LNCaP clone FGC (cell line): ENCODE measurements at regions not wholly inside any gene's neighbourhood (a gene's known extent, or its start where the extent isn't known, plus 50 kb on each side); places are given as distances from the start of the nearest gene placed in this dataset.

Experiments
- DNase-seq: peaks from one replicate; pipeline ENCODE4 v3.0.0-alpha.2; 2011; ENCODE audit warnings: low read depth
- H3K4me3 ChIP-seq: 2 replicates; pipeline ENCODE4 v1.5.1; 2011; ENCODE audit warnings: mild to moderate bottlenecking, low read depth, low read length, control low read depth
- TF ChIP-seq, protein P1 (sequence below): IDR thresholded peaks from 2 replicates; pipeline ENCODE4 v1.5.1; 2012; ENCODE audit warnings: mild to moderate bottlenecking; ENCODE audit not compliant: control insufficient read depth, insufficient read depth; ENCODE audit errors: extremely low read depth

DNA sequence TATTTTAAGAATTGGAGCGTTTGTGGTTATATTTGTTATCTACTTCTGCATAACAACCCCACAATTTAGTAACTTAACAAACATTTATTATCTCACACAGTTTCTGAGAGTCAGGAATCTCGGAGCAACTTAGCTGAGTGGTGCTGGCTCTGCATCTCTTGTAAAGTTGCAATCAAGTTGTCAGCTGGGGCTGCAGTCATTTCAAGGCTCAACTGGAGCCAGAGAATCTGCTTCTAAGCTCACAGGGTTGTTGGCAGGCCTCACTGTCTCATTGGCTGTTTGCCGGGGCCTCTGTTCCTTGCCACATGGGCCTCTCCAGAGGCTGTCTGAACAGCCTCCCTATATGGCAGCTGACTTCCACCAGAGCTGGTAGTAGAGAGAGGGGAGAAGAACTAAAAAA is 281.2 kb upstream of the GNPDA2 start:
- TF ChIP-seq, protein P1, sequence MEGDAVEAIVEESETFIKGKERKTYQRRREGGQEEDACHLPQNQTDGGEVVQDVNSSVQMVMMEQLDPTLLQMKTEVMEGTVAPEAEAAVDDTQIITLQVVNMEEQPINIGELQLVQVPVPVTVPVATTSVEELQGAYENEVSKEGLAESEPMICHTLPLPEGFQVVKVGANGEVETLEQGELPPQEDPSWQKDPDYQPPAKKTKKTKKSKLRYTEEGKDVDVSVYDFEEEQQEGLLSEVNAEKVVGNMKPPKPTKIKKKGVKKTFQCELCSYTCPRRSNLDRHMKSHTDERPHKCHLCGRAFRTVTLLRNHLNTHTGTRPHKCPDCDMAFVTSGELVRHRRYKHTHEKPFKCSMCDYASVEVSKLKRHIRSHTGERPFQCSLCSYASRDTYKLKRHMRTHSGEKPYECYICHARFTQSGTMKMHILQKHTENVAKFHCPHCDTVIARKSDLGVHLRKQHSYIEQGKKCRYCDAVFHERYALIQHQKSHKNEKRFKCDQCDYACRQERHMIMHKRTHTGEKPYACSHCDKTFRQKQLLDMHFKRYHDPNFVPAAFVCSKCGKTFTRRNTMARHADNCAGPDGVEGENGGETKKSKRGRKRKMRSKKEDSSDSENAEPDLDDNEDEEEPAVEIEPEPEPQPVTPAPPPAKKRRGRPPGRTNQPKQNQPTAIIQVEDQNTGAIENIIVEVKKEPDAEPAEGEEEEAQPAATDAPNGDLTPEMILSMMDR, result no peak
- H3K4me3 ChIP-seq, result no peak overlapping the region
- no peak for DNase-seq

DNA sequence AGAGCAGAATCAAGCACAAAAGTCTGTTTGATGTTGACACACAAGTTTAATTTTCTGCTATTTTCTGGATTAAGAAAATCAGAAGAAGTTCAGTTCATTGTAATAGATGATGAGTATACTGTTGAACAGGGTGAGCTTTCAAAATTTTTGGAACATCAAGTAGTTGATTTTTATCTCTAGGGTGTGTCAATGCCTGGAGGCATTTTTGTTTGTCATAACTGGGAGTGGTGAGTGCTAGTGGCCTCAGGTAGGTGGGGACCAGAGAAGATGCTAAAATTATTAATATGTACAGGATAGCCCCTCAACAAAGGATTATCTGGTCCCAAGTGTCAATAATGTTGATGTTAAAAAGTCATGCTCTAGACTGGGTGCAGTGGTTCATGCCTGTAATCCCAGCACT is 279.7 kb upstream of the GNPDA2 start:
- no peak for DNase-seq
- TF ChIP-seq, protein P1, result no peak
- no peak overlapping the region for H3K4me3 ChIP-seq

DNA sequence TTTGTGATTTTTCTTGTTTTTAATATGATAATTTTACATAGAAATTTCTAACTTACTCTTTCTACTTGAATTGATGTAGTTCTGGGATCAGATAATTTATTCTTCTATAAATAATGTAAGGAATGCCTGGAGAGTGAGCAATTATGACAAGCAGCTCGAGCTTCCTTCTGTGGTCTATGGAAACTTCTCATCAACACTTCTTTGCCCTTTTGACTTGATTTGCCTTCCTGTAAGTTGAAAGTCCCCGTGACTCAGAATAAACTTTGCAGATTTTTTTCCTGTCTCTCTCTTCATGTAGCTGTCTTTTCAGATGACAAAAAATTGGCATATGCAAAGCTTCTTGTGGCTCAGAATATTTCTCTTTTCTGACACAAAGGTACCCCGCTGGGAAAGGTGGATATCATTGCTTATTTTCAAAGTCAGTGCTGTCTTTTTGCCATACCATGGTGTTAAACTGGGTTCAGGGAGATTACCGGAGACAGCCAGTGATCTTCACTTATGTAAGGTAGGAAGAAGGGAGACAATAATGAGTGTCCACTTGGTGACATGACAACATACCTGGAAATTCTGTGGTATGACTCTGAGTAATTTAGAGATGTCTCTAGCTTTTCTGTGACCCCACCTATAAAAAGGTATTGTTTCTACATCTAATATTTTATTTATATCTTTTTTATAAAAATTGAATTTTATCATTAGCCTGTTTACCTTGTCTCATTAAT is 278.6 kb upstream of the GNPDA2 start:
- no peak for DNase-seq
- TF ChIP-seq, protein P1, result no peak
- no peak overlapping the region for H3K4me3 ChIP-seq

DNA sequence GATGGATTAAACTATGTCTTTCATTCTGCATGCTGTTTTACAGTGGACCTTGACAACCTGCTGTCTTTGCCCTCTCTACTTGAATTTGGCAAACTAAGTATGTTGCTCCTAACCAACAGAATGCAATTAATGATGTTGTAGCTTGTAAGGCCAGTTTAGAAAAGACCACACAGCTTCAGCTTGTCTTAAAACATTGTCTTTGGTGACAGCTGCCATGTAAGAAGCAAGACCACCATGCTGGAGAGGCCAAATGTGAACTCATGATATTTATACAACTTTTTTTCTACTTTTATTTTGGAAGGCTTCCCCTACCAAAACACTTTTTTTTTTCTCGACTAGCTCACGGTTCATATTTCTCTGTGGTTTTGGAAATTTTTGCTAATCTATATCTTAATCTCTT is 278.0 kb upstream of the GNPDA2 start:
- no peak for DNase-seq
- no peak overlapping the region for H3K4me3 ChIP-seq
- TF ChIP-seq, protein P1, result no peak

DNA sequence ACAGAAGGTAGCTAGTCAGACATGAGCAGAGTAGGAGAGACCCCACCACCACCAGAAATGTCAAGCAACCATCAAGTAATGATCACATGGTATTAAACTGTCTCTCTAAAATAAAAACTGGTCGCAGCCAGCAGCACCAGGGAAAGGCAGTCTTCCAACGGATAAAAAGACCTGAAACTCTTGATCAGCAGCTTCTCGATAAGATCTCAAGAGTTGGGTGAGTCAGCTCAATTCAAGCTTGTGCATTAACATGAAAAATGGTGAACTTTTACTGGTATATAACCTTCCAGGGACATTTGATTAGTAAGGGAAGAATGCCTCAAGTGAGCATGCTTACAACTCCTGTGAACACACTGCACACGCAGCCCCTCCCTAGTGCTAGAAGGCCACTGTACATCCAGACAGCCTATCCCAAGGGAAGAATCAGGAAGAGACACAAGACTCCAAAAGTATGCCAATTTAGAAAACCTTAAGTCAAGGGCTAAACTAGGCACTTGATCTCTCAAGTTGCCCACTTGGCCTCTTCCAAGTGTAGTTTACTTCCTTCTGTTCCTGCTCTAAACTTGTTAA is 270.0 kb upstream of the GNPDA2 start:
- TF ChIP-seq, protein P1, result no peak
- DNase-seq, result peak; percentile 76
- H3K4me3 ChIP-seq, result no peak overlapping the region

DNA sequence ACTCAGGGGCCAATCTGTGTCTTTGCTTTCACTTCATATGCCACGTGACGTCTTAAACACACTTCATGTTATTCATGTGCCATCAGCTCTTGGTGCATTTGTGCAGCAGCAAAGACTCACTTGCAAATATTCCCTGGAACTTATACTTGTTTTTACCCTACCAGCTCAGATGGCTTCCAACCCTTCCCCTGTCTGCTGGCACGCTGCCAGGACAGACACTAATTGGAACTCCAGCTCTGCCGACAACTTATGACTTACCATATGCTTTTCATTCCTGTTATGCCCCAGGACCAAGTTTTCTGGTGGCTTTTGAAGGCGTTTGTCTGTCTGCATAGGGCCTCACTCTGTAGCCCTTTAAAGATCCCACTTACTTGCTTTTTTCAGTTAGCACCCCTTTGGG is 261.7 kb upstream of the GNPDA2 start:
- TF ChIP-seq, protein P1, result no peak
- no peak overlapping the region for H3K4me3 ChIP-seq
- no peak for DNase-seq

DNA sequence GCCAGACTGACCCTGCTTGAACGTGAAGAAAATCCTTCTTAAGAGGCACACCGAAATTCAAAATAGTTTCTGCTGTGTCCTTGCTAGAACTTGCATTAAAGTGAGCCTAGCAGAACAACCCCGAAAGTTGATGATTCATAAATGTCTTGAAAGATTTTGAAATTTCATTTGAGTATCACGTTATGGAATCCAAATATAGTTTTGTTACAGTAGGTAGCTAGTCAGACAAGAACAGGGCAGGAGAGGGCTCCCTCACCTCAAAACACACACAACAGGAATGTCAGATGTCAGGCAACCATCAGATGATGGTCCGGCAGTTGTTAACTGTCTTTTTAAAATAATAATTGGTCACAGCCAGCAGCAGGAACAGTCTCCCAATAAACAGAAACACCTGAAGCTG is 259.6 kb upstream of the GNPDA2 start:
- DNase-seq, result no peak
- TF ChIP-seq, protein P1, result no peak
- no peak overlapping the region for H3K4me3 ChIP-seq
